ENCODE measurements at regions not wholly inside any gene's neighbourhood (a gene's known extent, or its start where the extent isn't known, plus 50 kb on each side); places are given as distances from the start of the nearest gene placed in this dataset.
"Not testable (repeated sequence)": the region's sequence is repeated elsewhere in the genome, so short reads cannot be mapped to it uniquely, and the experiment has no call there.

DNA sequence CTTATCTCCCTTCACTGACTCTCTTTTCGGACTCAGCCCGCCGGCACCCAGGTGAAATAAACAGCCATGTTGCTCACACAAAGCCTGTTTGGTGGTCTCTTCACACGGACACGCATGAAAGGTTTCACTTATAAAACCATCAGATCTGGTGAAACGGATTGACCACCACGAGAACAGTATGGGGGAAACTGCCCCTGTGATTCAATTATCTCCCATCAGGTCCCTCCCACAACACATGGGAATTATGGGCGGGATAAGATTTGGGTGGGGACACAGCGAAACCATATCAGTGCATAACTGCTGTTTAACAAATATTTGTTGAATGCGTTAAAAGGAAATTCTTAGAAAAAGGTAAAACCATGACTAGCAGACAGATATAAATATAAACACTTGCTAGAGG lies 464.4 kb downstream of the AJAP1 start:
- not testable (repeated sequence) for H3K27me3 Mint-ChIP-seq (ENCODE audit: insufficient read depth, low read depth, poor library complexity); DNase-seq (ENCODE audit: low spot score); H3K9me2 ChIP-seq (ENCODE audit: insufficient read depth); H3K36me3 Mint-ChIP-seq (ENCODE audit: low read depth); H3K36me3 ChIP-seq (ENCODE audit: insufficient read depth); ATAC-seq; H3K4me3 Mint-ChIP-seq; H3K79me2 ChIP-seq (replicated peaks; ENCODE audit: insufficient read depth); H3K4me2 ChIP-seq; H3F3A ChIP-seq (replicated peaks; ENCODE audit: low read depth); H2AFZ ChIP-seq; H4K20me1 ChIP-seq (replicated peaks; ENCODE audit: insufficient read depth); H3K27ac ChIP-seq (ENCODE audit: low read depth); H3K27me3 ChIP-seq (ENCODE audit: insufficient read depth); H3K4me3 ChIP-seq; H3K4me1 ChIP-seq (ENCODE audit: insufficient read depth)
- Mint-ChIP-seq H3K4me1 (peaks cover 44% of the 10 kb centered on the region), H3K9me3 (peaks cover 20% of the 10 kb centered on the region), H3K27ac (peak overlapping the region; percentile 41; the same call in 1 of the 2 replicates)

DNA sequence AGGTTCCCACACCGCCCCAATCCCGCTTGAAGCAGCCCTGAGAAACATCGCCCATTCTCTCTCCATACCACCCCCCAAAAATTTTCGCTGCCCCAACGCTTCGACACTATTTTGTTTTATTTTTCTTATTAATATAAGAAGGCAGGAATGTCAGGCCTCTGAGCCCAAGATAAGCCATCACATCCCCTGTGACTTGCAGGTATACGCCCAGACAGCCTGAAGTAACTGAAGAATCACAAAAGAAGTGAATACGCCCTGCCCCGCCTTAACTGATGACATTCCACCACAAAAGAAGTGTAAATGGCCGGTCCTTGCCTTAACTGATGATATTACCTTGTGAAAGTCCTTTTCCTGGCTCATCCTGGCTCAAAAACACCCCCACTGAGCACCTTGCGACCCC lies 463.9 kb downstream of the AJAP1 start:
- not testable (repeated sequence) for H3K4me1 ChIP-seq (ENCODE audit: insufficient read depth); H3K79me2 ChIP-seq (replicated peaks; ENCODE audit: insufficient read depth); H3K4me3 Mint-ChIP-seq; H3F3A ChIP-seq (replicated peaks; ENCODE audit: low read depth); H3K27me3 Mint-ChIP-seq (ENCODE audit: insufficient read depth, low read depth, poor library complexity); H3K27me3 ChIP-seq (ENCODE audit: insufficient read depth); H3K36me3 Mint-ChIP-seq (ENCODE audit: low read depth); DNase-seq (ENCODE audit: low spot score); H3K27ac ChIP-seq (ENCODE audit: low read depth); H3K9me2 ChIP-seq (ENCODE audit: insufficient read depth); H4K20me1 ChIP-seq (replicated peaks; ENCODE audit: insufficient read depth); ATAC-seq; H3K4me3 ChIP-seq; H3K4me2 ChIP-seq; H3K36me3 ChIP-seq (ENCODE audit: insufficient read depth); H2AFZ ChIP-seq
- peak overlapping the region; percentile 41; the same call in 1 of the 2 replicates for H3K27ac Mint-ChIP-seq
- peaks cover 47% of the 10 kb centered on the region for H3K4me1 Mint-ChIP-seq
- peaks cover 20% of the 10 kb centered on the region for H3K9me3 Mint-ChIP-seq

- H3K79me2 ChIP-seq (replicated peaks; ENCODE audit: insufficient read depth) = no peaks in the 10 kb centered on the region
- DNase-seq (ENCODE audit: low spot score) (no peak), ATAC-seq (no peak)
- no peaks in the 10 kb centered on the region for H3K4me1 ChIP-seq (ENCODE audit: insufficient read depth)
- H4K20me1 ChIP-seq (replicated peaks; ENCODE audit: insufficient read depth) = no peaks in the 10 kb centered on the region
- Mint-ChIP-seq H3K36me3 (ENCODE audit: low read depth) (no peaks in the 10 kb centered on the region), H3K4me3 (no peak overlapping the region), H3K4me1 (peaks cover 43% of the 10 kb centered on the region), H3K27me3 (ENCODE audit: insufficient read depth, low read depth, poor library complexity) (peaks cover 9% of the 10 kb centered on the region), H3K27ac (no peak overlapping the region), H3K9me3 (no peaks in the 10 kb centered on the region; the same call in 2 of the 3 replicates)
- no peak for TF ChIP-seq EZH2 (IDR thresholded peaks at IDR 0.05; ENCODE audit: low read depth, unreplicated experiment)
- H3K9me2 ChIP-seq (ENCODE audit: insufficient read depth) = no peaks in the 10 kb centered on the region
- H3F3A ChIP-seq (replicated peaks; ENCODE audit: low read depth) = no peaks in the 10 kb centered on the region
- no peaks in the 10 kb centered on the region for H3K27me3 ChIP-seq (ENCODE audit: insufficient read depth)
- no peak overlapping the region for H2AFZ ChIP-seq
- peaks cover 5% of the 10 kb centered on the region for H3K36me3 ChIP-seq (ENCODE audit: insufficient read depth)
- H3K4me2 ChIP-seq = no peak overlapping the region
- no peak overlapping the region for H3K27ac ChIP-seq (ENCODE audit: low read depth)
- no peak overlapping the region for H3K4me3 ChIP-seq
Measured at GRCh38 chr1:5111581-5111980, 457.2 kb downstream of the AJAP1 start.

- no peak overlapping the region for H3K27ac ChIP-seq (ENCODE audit: low read depth)
- no peaks in the 10 kb centered on the region for H3K79me2 ChIP-seq (replicated peaks; ENCODE audit: insufficient read depth)
- peaks cover 40% of the 10 kb centered on the region for H3K4me1 Mint-ChIP-seq
- no peaks in the 10 kb centered on the region for H3K4me1 ChIP-seq (ENCODE audit: insufficient read depth)
- no peaks in the 10 kb centered on the region for H3F3A ChIP-seq (replicated peaks; ENCODE audit: low read depth)
- H2AFZ ChIP-seq = no peak overlapping the region
- ATAC-seq (no peak), DNase-seq (ENCODE audit: low spot score) (no peak)
- no peak overlapping the region for H3K4me3 Mint-ChIP-seq
- H3K27ac Mint-ChIP-seq = no peak overlapping the region
- H3K9me2 ChIP-seq (ENCODE audit: insufficient read depth) = no peaks in the 10 kb centered on the region
- H3K9me3 Mint-ChIP-seq = no peaks in the 10 kb centered on the region; the same call in 2 of the 3 replicates
- no peak overlapping the region for H3K4me3 ChIP-seq
- H3K4me2 ChIP-seq = no peak overlapping the region
- H3K27me3 ChIP-seq (ENCODE audit: insufficient read depth) = no peaks in the 10 kb centered on the region
- no peaks in the 10 kb centered on the region for H3K36me3 Mint-ChIP-seq (ENCODE audit: low read depth)
- H4K20me1 ChIP-seq (replicated peaks; ENCODE audit: insufficient read depth) = no peaks in the 10 kb centered on the region
- H3K27me3 Mint-ChIP-seq (ENCODE audit: insufficient read depth, low read depth, poor library complexity) = peaks cover 9% of the 10 kb centered on the region
- H3K36me3 ChIP-seq (ENCODE audit: insufficient read depth) = peaks cover 5% of the 10 kb centered on the region
- TF ChIP-seq ETS1 (IDR thresholded peaks at IDR 0.05) (no peak), ZNF462 (CRISPR knock-in tag; IDR thresholded peaks at IDR 0.05) (no peak), POLR2AphosphoS5 (IDR thresholded peaks at IDR 0.05; ENCODE audit: low read depth) (no peak)
Measured at GRCh38 chr1:5110508-5110907, 456.1 kb downstream of the AJAP1 start.
